ENCODE measurements at regions not wholly inside any gene's neighbourhood (a gene's known extent, or its start where the extent isn't known, plus 50 kb on each side); places are given as distances from the start of the nearest gene placed in this dataset.
"Not testable (repeated sequence)": the region's sequence is repeated elsewhere in the genome, so short reads cannot be mapped to it uniquely, and the experiment has no call there.

DNA sequence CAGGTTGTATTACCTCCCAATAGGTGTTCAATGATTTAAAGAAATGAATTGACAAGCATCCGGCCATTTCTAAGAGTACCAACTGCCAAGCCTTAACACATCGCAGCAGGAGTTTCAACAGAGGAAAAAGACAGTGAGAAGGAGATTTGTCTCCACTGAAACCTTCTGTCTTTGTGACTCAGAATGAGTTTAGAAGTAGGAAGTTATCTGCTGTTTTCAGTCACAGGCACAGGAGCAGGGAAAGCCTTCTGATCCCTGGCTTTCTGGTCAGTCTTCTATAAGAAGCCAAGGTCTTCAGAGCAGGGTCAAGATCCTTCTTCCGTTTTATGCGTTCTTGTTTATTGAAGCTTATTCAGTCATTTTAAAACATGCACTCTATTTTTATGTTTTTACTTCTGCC lies 390.7 kb upstream of the PCSK5 start:
- Histone ChIP-seq H3K27ac (ENCODE audit: low read length) (no peak overlapping the region), H3K4me2 (ENCODE audit: low read length) (no peak overlapping the region), H3K4me3 (ENCODE audit: low read length) (no peak overlapping the region), H3K27me3 (ENCODE audit: low read depth, low read length) (no peaks in the 10 kb centered on the region), H4K20me1 (ENCODE audit: insufficient read depth, low read length) (no peaks in the 10 kb centered on the region), H3K9me3 (ENCODE audit: insufficient read depth, low read length) (no peaks in the 10 kb centered on the region), H3K4me1 (ENCODE audit: low read length) (no peaks in the 10 kb centered on the region), H3K36me3 (replicated peaks; ENCODE audit: low read depth, low read length) (no peaks in the 10 kb centered on the region), H3K79me2 (ENCODE audit: low read length) (no peaks in the 10 kb centered on the region), H2AFZ (ENCODE audit: low read depth, low read length) (no peak overlapping the region), H3K9ac (ENCODE audit: low read length) (no peak overlapping the region)
- TF ChIP-seq EZH2phosphoT487 (IDR thresholded peaks at IDR 0.05; ENCODE audit: low read depth), result no peak
- TF ChIP-seq, protein P1, sequence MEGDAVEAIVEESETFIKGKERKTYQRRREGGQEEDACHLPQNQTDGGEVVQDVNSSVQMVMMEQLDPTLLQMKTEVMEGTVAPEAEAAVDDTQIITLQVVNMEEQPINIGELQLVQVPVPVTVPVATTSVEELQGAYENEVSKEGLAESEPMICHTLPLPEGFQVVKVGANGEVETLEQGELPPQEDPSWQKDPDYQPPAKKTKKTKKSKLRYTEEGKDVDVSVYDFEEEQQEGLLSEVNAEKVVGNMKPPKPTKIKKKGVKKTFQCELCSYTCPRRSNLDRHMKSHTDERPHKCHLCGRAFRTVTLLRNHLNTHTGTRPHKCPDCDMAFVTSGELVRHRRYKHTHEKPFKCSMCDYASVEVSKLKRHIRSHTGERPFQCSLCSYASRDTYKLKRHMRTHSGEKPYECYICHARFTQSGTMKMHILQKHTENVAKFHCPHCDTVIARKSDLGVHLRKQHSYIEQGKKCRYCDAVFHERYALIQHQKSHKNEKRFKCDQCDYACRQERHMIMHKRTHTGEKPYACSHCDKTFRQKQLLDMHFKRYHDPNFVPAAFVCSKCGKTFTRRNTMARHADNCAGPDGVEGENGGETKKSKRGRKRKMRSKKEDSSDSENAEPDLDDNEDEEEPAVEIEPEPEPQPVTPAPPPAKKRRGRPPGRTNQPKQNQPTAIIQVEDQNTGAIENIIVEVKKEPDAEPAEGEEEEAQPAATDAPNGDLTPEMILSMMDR (IDR thresholded peaks at IDR 0.05; ENCODE audit: low read depth, low read length), result no peak

DNA sequence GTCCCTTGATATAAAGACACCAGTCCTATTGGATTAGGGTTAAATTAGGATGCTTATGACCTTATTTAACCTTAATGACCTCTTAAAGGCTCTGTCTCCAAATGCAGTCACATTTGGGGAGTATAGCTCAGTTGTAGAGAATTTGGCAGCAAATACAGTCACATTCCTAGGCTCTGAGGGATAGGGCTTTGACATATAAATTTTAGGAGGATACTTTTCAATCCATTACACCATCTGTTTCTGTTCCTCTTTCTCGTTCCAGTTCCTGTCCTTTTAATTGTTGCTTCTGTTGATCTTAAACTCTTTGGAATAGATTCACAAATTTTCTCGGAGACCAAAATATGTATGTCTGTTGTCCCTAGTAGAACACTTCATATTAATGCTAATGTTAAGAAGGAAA lies 390.0 kb upstream of the PCSK5 start:
- H3K36me3 ChIP-seq (replicated peaks; ENCODE audit: low read depth, low read length), result no peaks in the 10 kb centered on the region
- H3K9me3 ChIP-seq (ENCODE audit: insufficient read depth, low read length), result no peaks in the 10 kb centered on the region
- no peaks in the 10 kb centered on the region for H3K4me1 ChIP-seq (ENCODE audit: low read length)
- no peak overlapping the region for H2AFZ ChIP-seq (ENCODE audit: low read depth, low read length)
- H3K9ac ChIP-seq (ENCODE audit: low read length), result no peak overlapping the region
- H3K27ac ChIP-seq (ENCODE audit: low read length), result no peak overlapping the region
- no peak for TF ChIP-seq EZH2phosphoT487 (IDR thresholded peaks at IDR 0.05; ENCODE audit: low read depth)
- TF ChIP-seq, protein P1 (IDR thresholded peaks at IDR 0.05; ENCODE audit: low read depth, low read length), result no peak
- no peaks in the 10 kb centered on the region for H3K27me3 ChIP-seq (ENCODE audit: low read depth, low read length)
- no peaks in the 10 kb centered on the region for H4K20me1 ChIP-seq (ENCODE audit: insufficient read depth, low read length)
- H3K4me3 ChIP-seq (ENCODE audit: low read length), result no peak overlapping the region
- no peaks in the 10 kb centered on the region for H3K79me2 ChIP-seq (ENCODE audit: low read length)
- H3K4me2 ChIP-seq (ENCODE audit: low read length), result no peak overlapping the region

DNA sequence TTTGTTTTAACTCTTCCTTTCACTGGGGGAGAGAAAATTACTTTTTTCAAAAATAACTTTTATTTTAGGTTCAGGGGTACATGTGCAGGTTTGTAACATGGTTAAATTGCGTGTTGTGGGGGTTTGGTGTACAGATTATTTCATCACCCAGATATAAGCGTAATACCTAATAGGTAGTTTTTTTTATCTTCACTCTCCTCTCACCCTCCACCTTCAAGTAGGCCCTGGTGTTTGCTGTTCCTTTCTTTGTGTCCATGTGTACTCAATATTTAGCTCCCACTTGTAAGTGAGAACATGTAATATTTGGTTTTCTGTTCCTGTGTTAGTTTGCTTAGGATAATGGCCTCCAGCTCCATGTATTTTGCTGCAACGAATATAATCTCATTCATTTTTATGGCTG lies 389.5 kb upstream of the PCSK5 start:
- not testable (repeated sequence) for H3K4me2 ChIP-seq (ENCODE audit: low read length); H2AFZ ChIP-seq (ENCODE audit: low read depth, low read length); H3K27ac ChIP-seq (ENCODE audit: low read length); H4K20me1 ChIP-seq (ENCODE audit: insufficient read depth, low read length); H3K4me3 ChIP-seq (ENCODE audit: low read length); H3K27me3 ChIP-seq (ENCODE audit: low read depth, low read length); H3K9me3 ChIP-seq (ENCODE audit: insufficient read depth, low read length); H3K36me3 ChIP-seq (replicated peaks; ENCODE audit: low read depth, low read length); H3K9ac ChIP-seq (ENCODE audit: low read length); H3K79me2 ChIP-seq (ENCODE audit: low read length); H3K4me1 ChIP-seq (ENCODE audit: low read length)

DNA sequence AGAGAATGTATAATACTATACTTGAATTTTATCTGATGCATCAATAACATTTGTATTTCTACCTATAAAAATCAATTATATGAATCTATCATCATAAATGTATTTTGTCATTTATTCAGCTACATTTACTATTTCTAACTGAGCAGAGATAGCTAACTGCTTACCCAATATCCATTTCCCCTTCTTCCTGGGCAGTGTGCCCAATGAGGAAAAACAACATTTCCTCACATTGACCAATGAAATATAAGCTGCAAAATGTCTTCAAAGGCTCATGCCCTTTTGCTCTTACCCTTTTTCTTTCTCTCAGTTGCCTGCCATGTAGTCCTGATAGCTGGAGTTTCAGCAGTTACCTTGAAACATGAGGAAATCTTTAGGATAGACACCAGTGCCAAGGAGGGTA lies 385.8 kb upstream of the PCSK5 start:
- TF ChIP-seq EZH2phosphoT487 (IDR thresholded peaks at IDR 0.05; ENCODE audit: low read depth), result no peak
- TF ChIP-seq, protein P1 (IDR thresholded peaks at IDR 0.05; ENCODE audit: low read depth, low read length), result no peak
- H4K20me1 ChIP-seq (ENCODE audit: insufficient read depth, low read length), result no peaks in the 10 kb centered on the region
- H3K79me2 ChIP-seq (ENCODE audit: low read length), result no peaks in the 10 kb centered on the region
- H3K4me1 ChIP-seq (ENCODE audit: low read length), result no peaks in the 10 kb centered on the region
- no peak overlapping the region for H3K4me3 ChIP-seq (ENCODE audit: low read length)
- H2AFZ ChIP-seq (ENCODE audit: low read depth, low read length), result no peak overlapping the region
- no peak overlapping the region for H3K4me2 ChIP-seq (ENCODE audit: low read length)
- no peaks in the 10 kb centered on the region for H3K36me3 ChIP-seq (replicated peaks; ENCODE audit: low read depth, low read length)
- H3K27ac ChIP-seq (ENCODE audit: low read length), result no peak overlapping the region
- no peaks in the 10 kb centered on the region for H3K27me3 ChIP-seq (ENCODE audit: low read depth, low read length)
- H3K9ac ChIP-seq (ENCODE audit: low read length), result no peak overlapping the region
- H3K9me3 ChIP-seq (ENCODE audit: insufficient read depth, low read length), result no peaks in the 10 kb centered on the region

DNA sequence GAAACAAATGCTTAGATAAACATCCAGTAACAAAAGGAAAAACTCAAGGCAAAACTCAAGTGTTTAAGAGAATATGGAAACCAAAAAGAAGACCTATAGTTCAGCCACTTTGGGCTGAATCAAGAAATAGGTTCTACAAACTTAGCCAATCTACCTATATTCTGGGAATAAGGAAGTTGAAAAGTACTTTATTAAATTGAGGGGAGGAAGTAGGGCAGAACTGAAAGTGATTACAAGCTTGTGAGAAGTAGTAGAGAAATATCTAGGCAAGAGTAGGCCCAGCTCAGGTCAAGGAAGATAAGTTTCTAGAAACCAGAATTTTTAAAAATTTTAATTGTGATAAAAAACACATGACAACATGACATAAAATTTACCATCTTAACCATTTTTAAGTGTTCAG lies 384.8 kb upstream of the PCSK5 start:
- Histone ChIP-seq H2AFZ (ENCODE audit: low read depth, low read length) (no peak overlapping the region), H3K4me1 (ENCODE audit: low read length) (no peaks in the 10 kb centered on the region), H3K4me3 (ENCODE audit: low read length) (no peak overlapping the region), H3K27me3 (ENCODE audit: low read depth, low read length) (no peaks in the 10 kb centered on the region), H3K9me3 (ENCODE audit: insufficient read depth, low read length) (no peaks in the 10 kb centered on the region), H4K20me1 (ENCODE audit: insufficient read depth, low read length) (no peaks in the 10 kb centered on the region), H3K27ac (ENCODE audit: low read length) (no peak overlapping the region), H3K4me2 (ENCODE audit: low read length) (no peak overlapping the region), H3K36me3 (replicated peaks; ENCODE audit: low read depth, low read length) (no peaks in the 10 kb centered on the region), H3K9ac (ENCODE audit: low read length) (no peak overlapping the region), H3K79me2 (ENCODE audit: low read length) (no peaks in the 10 kb centered on the region)
- TF ChIP-seq EZH2phosphoT487 (IDR thresholded peaks at IDR 0.05; ENCODE audit: low read depth), result no peak
- TF ChIP-seq, protein P1 (IDR thresholded peaks at IDR 0.05; ENCODE audit: low read depth, low read length), result no peak

All from OCI-LY3 (cell line).